Astrocyte (in vitro differentiated cells and primary cell): ENCODE measurements at regions not wholly inside any gene's neighbourhood (a gene's known extent, or its start where the extent isn't known, plus 50 kb on each side); places are given as distances from the start of the nearest gene placed in this dataset.
"Not testable (repeated sequence)": the region's sequence is repeated elsewhere in the genome, so short reads cannot be mapped to it uniquely, and the experiment has no call there.

Experiments used
- DNase-seq: peaks from one replicate; pipeline ENCODE4 v3.0.0-alpha.2; 2010; ENCODE audit warnings: low read depth
- FAIRE-seq: peaks from 2 replicates; lab custom pipeline; 2011; peaks lifted over from hg19 to GRCh38; lab: Jason Lieb, UNC
- H2AFZ ChIP-seq: 2 replicates; pipeline ENCODE4 v1.6.0; 2012; ENCODE audit warnings: low read depth, low read length, inconsistent platforms
- H3K27ac ChIP-seq: 2 replicates; pipeline ENCODE4 v1.5.1; 2011; ENCODE audit warnings: low read depth, low read length, inconsistent platforms
- H3K27me3 ChIP-seq: 2 replicates; pipeline ENCODE4 v1.6.0; 2011; ENCODE audit warnings: low read length, inconsistent platforms; ENCODE audit not compliant: insufficient read depth
- H3K36me3 ChIP-seq: 2 replicates; pipeline ENCODE4 v1.5.1; 2011; ENCODE audit warnings: low read length, inconsistent platforms; ENCODE audit not compliant: insufficient read depth
- H3K4me1 ChIP-seq: 2 replicates; pipeline ENCODE4 v1.5.1; 2011; ENCODE audit warnings: low read length, inconsistent platforms; ENCODE audit not compliant: insufficient read depth
- H3K4me2 ChIP-seq: 2 replicates; pipeline ENCODE4 v1.6.0; 2012; ENCODE audit warnings: low read length, inconsistent platforms
- H3K4me3 ChIP-seq: 2 replicates; pipeline ENCODE4 v1.5.1; 2011; ENCODE audit warnings: low read depth, mild to moderate bottlenecking, low read length, inconsistent platforms; ENCODE audit not compliant: insufficient read depth
- H3K79me2 ChIP-seq: 2 replicates; pipeline ENCODE4 v1.6.0; 2012; ENCODE audit warnings: mild to moderate bottlenecking, low read length, inconsistent platforms; ENCODE audit not compliant: insufficient read depth
- H3K9ac ChIP-seq: 2 replicates; pipeline ENCODE4 v1.6.0; 2012; ENCODE audit warnings: mild to moderate bottlenecking, low read length, inconsistent platforms
- H3K9me3 ChIP-seq: 2 replicates; pipeline ENCODE4 v1.5.1; 2012; ENCODE audit warnings: low read depth, mild to moderate bottlenecking, low read length, inconsistent platforms; ENCODE audit not compliant: insufficient read depth
- H4K20me1 ChIP-seq: 2 replicates; pipeline ENCODE4 v1.6.0; 2012; ENCODE audit warnings: low read length, inconsistent platforms; ENCODE audit not compliant: insufficient read depth
- H3K27ac Mint-ChIP-seq: one replicate; pipeline ENCODE4 v1.8.0; 2021; ENCODE audit warnings: mild to moderate bottlenecking, mixed read lengths; ENCODE audit not compliant: unreplicated experiment
- H3K27me3 Mint-ChIP-seq: one replicate; pipeline ENCODE4 v1.8.0; 2021; ENCODE audit warnings: low read depth, mixed read lengths; ENCODE audit not compliant: unreplicated experiment
- H3K36me3 Mint-ChIP-seq: one replicate; pipeline ENCODE4 v1.8.0; 2021; ENCODE audit warnings: low read depth, mixed read lengths; ENCODE audit not compliant: unreplicated experiment
- H3K4me1 Mint-ChIP-seq: one replicate; pipeline ENCODE4 v1.8.0; 2021; ENCODE audit warnings: low read depth, mixed read lengths; ENCODE audit not compliant: unreplicated experiment
- H3K4me3 Mint-ChIP-seq: one replicate; pipeline ENCODE4 v1.8.0; 2021; ENCODE audit warnings: mild to moderate bottlenecking, moderate library complexity, mixed read lengths; ENCODE audit not compliant: unreplicated experiment
- H3K9me3 Mint-ChIP-seq: one replicate; pipeline ENCODE4 v1.8.0; 2021; ENCODE audit warnings: mild to moderate bottlenecking, mixed read lengths; ENCODE audit not compliant: unreplicated experiment

GRCh38 chr11:71654423-71654822 is 71.7 kb upstream of the KRTAP5-11 start:
- H3K4me1 Mint-ChIP-seq, H3K9ac ChIP-seq, H4K20me1 ChIP-seq, DNase-seq, H2AFZ ChIP-seq, H3K27ac ChIP-seq, H3K27me3 ChIP-seq, H3K4me2 ChIP-seq, H3K4me3 ChIP-seq, H3K79me2 ChIP-seq, H3K27ac Mint-ChIP-seq, H3K9me3 ChIP-seq, H3K9me3 Mint-ChIP-seq, H3K4me1 ChIP-seq, H3K36me3 Mint-ChIP-seq, H3K4me3 Mint-ChIP-seq, FAIRE-seq, H3K36me3 ChIP-seq: not testable (repeated sequence)
- peaks cover 18% of the 10 kb centered on the region for H3K27me3 Mint-ChIP-seq

- not testable (repeated sequence) for H3K9ac ChIP-seq, H3K4me3 Mint-ChIP-seq
These were observed 72.4 kb upstream of the KRTAP5-11 start for GRCh38 chr11:71655041-71655440.

GRCh38 chr11:71656513-71656912 is 73.8 kb upstream of the KRTAP5-11 start:
- not testable (repeated sequence) for DNase-seq, H3K27me3 Mint-ChIP-seq, H3K9me3 Mint-ChIP-seq, H3K9ac ChIP-seq, H3K4me3 Mint-ChIP-seq, H3K27ac Mint-ChIP-seq, H2AFZ ChIP-seq, H4K20me1 ChIP-seq, H3K27ac ChIP-seq, H3K79me2 ChIP-seq, H3K36me3 ChIP-seq, H3K36me3 Mint-ChIP-seq, H3K9me3 ChIP-seq, H3K4me1 ChIP-seq, H3K4me2 ChIP-seq, H3K27me3 ChIP-seq, H3K4me1 Mint-ChIP-seq, H3K4me3 ChIP-seq, FAIRE-seq

More at GRCh38 chr11:71655041-71655440, 72.4 kb upstream of the KRTAP5-11 start:
- H3K79me2 ChIP-seq, H3K9me3 ChIP-seq, H3K4me2 ChIP-seq, H4K20me1 ChIP-seq, H3K27ac ChIP-seq, H2AFZ ChIP-seq, H3K4me1 Mint-ChIP-seq, H3K27ac Mint-ChIP-seq, H3K27me3 ChIP-seq, H3K36me3 Mint-ChIP-seq, H3K4me1 ChIP-seq, H3K9me3 Mint-ChIP-seq, H3K36me3 ChIP-seq, FAIRE-seq, DNase-seq, H3K4me3 ChIP-seq: not testable (repeated sequence)
- H3K27me3 Mint-ChIP-seq = peaks cover 13% of the 10 kb centered on the region

GRCh38 chr11:71664941-71665340 is 82.3 kb upstream of the KRTAP5-11 start:
- not testable (repeated sequence) for H3K27ac ChIP-seq, H3K27me3 ChIP-seq, H3K9me3 Mint-ChIP-seq, H3K36me3 ChIP-seq, H3K27ac Mint-ChIP-seq, H3K4me3 Mint-ChIP-seq, H3K4me3 ChIP-seq, H3K36me3 Mint-ChIP-seq, H4K20me1 ChIP-seq, H3K4me2 ChIP-seq, H3K4me1 Mint-ChIP-seq, H3K4me1 ChIP-seq, DNase-seq, FAIRE-seq, H2AFZ ChIP-seq, H3K9ac ChIP-seq, H3K9me3 ChIP-seq, H3K79me2 ChIP-seq
- peaks cover 16% of the 10 kb centered on the region for H3K27me3 Mint-ChIP-seq

GRCh38 chr11:71698110-71698509 is 115.4 kb upstream of the KRTAP5-11 start:
- not testable (repeated sequence) for H3K4me1 Mint-ChIP-seq, H4K20me1 ChIP-seq, H3K4me3 ChIP-seq, H3K27ac ChIP-seq, H2AFZ ChIP-seq, H3K27me3 ChIP-seq, H3K36me3 Mint-ChIP-seq, H3K4me2 ChIP-seq, H3K79me2 ChIP-seq, H3K27ac Mint-ChIP-seq, H3K9me3 ChIP-seq, DNase-seq, H3K36me3 ChIP-seq, H3K4me1 ChIP-seq, H3K27me3 Mint-ChIP-seq, H3K4me3 Mint-ChIP-seq, FAIRE-seq, H3K9ac ChIP-seq
- peaks cover 10% of the 10 kb centered on the region for H3K9me3 Mint-ChIP-seq
